ENCODE measurements at regions not wholly inside any gene's neighbourhood (a gene's known extent, or its start where the extent isn't known, plus 50 kb on each side); places are given as distances from the start of the nearest gene placed in this dataset.

DNA sequence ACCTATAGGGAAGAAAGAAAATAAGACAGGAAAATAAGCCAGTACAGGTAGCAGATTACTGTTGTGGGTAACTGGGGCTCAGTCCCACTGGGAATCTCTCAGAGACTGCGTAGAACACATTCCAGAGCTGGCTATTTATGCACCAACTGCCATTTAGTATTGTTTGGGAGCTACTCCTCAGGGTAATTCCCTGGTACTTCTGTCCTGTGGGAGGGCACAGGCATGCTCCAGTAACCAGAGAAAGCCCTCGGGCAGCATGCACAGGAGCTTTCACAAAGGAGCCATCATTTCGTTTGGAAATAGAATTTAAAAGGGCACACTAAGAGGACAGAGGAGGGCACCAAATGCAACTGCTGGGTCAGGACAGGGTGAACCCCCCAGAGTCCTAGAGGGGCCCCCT is 148.0 kb upstream of the LRFN2 start:
- Histone ChIP-seq H3K4me3 (ENCODE audit: low read length) (no peak overlapping the region), H3K9me3 (ENCODE audit: control insufficient read depth, low read depth, low read length) (no peaks in the 10 kb centered on the region), H3K4me1 (ENCODE audit: control insufficient read depth, insufficient read depth, low read length) (no peaks in the 10 kb centered on the region), H3K27ac (ENCODE audit: low read length) (no peak overlapping the region), H3K36me3 (ENCODE audit: control insufficient read depth, insufficient read depth, low read length) (no peaks in the 10 kb centered on the region), H3K27me3 (ENCODE audit: control insufficient read depth, insufficient read depth, low read length) (peaks cover 8% of the 10 kb centered on the region)
- no CpG with 5 or more reads among the region's 3 CpGs for WGBS (ENCODE audit: insufficient coverage, low lambda C conversion rate)
- DNase-seq = no peak

DNA sequence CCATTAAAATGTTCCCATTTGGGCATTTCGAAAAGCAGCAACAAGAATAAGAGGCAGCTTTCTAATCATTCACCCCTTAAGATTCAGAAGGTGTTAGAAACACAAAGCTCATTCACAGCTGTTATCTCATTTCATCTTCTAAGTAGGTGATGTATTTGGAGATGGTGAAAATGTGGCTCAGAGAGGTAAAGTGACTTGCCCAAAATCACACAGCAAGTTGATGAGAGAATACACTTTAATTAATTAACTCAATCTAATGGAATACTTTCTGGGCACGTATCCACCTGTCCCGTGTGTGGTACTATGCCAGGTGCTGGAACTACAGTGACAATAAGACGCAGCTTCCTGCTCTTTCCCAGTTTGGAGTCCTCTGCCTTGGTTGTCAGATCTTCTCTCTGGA is 147.4 kb upstream of the LRFN2 start:
- no peak overlapping the region for H3K4me3 ChIP-seq (ENCODE audit: low read length)
- no peaks in the 10 kb centered on the region for H3K4me1 ChIP-seq (ENCODE audit: control insufficient read depth, insufficient read depth, low read length)
- DNase-seq = no peak
- no CpG with 5 or more reads among the region's 4 CpGs for WGBS (ENCODE audit: insufficient coverage, low lambda C conversion rate)
- H3K27me3 ChIP-seq (ENCODE audit: control insufficient read depth, insufficient read depth, low read length) = peaks cover 8% of the 10 kb centered on the region
- H3K27ac ChIP-seq (ENCODE audit: low read length) = no peak overlapping the region
- H3K36me3 ChIP-seq (ENCODE audit: control insufficient read depth, insufficient read depth, low read length) = no peaks in the 10 kb centered on the region
- no peaks in the 10 kb centered on the region for H3K9me3 ChIP-seq (ENCODE audit: control insufficient read depth, low read depth, low read length)

DNA sequence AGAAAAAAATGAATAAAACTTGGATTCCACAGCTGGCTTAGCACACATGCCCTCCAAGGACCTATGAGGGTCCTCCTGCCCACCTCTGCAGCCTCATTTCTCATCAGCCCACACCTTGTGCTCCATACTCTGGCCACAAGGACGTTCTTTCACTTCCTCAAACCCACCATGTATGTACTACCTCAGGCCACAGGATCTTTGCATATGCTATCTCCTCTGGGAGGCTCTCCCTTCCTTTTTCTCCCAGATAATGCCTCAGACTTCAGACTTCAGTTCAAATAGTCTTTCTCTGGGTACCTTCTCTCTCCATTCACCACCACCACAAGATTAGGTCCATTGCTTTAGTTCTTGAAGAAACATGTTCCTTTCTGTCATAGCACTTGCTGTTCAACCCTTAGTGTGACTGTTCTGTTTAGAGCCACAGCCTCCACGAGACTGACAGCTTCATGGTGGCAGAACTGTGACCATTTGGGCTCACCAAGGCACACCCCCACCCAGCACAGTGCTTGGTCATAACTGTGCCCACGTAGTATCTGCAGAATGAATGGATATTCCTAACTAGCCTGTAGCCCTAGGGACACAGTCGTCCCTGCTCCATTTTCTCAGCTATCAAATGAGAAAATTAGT is 146.7 kb upstream of the LRFN2 start:
- H3K27ac ChIP-seq (ENCODE audit: low read length) = no peak overlapping the region
- no peaks in the 10 kb centered on the region for H3K9me3 ChIP-seq (ENCODE audit: control insufficient read depth, low read depth, low read length)
- H3K27me3 ChIP-seq (ENCODE audit: control insufficient read depth, insufficient read depth, low read length) = peaks cover 8% of the 10 kb centered on the region
- no CpG with 5 or more reads among the region's 4 CpGs for WGBS (ENCODE audit: insufficient coverage, low lambda C conversion rate)
- DNase-seq = no peak
- H3K4me3 ChIP-seq (ENCODE audit: low read length) = no peak overlapping the region
- H3K36me3 ChIP-seq (ENCODE audit: control insufficient read depth, insufficient read depth, low read length) = no peaks in the 10 kb centered on the region
- no peaks in the 10 kb centered on the region for H3K4me1 ChIP-seq (ENCODE audit: control insufficient read depth, insufficient read depth, low read length)

DNA sequence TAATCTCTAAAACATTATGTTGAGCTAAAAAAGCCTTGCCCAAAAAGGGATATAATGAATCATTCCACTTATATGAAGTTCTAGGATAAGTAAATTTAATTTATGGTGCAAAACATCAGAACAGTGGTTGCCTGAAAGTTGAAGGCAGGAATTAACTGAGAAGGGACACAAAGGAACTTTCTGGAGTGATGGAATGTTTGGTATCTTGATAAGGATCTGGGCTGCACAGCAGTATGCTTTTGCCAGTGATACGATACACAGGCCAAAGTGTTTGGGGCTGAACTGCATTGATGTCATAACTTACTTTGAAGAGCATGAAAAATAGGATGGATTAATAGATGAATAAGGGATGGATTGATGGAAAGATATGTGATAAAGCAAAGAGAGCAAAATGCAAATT is 146.1 kb upstream of the LRFN2 start:
- Histone ChIP-seq H3K4me1 (ENCODE audit: control insufficient read depth, insufficient read depth, low read length) (no peaks in the 10 kb centered on the region), H3K36me3 (ENCODE audit: control insufficient read depth, insufficient read depth, low read length) (no peaks in the 10 kb centered on the region), H3K9me3 (ENCODE audit: control insufficient read depth, low read depth, low read length) (no peaks in the 10 kb centered on the region), H3K27me3 (ENCODE audit: control insufficient read depth, insufficient read depth, low read length) (peaks cover 8% of the 10 kb centered on the region), H3K27ac (ENCODE audit: low read length) (no peak overlapping the region), H3K4me3 (ENCODE audit: low read length) (no peak overlapping the region)
- no peak for DNase-seq
- WGBS (ENCODE audit: insufficient coverage, low lambda C conversion rate) = 40% methylated on average over 1 of the region's 1 CpG

DNA sequence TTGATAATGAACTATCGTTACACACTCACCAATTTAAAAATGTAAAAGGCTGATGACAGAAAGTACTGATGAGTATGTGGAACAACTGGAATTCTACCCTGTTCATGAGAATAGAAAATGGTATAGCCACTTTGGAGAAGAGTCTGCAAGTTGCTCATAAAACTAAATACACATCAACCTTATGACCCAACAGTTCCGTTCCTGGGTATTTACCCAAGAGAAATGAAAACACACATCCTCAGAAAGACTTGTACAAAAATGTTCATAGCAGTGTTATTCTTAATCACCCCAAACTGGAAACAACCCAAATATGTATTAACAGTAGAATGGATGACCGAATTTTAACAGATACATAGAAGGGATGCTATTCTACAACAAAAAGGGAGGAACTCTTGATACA is 145.7 kb upstream of the LRFN2 start:
- H3K27me3 ChIP-seq (ENCODE audit: control insufficient read depth, insufficient read depth, low read length) = peaks cover 8% of the 10 kb centered on the region
- 83% methylated on average over 1 of the region's 3 CpGs for WGBS (ENCODE audit: insufficient coverage, low lambda C conversion rate)
- H3K36me3 ChIP-seq (ENCODE audit: control insufficient read depth, insufficient read depth, low read length) = no peaks in the 10 kb centered on the region
- no peak overlapping the region for H3K27ac ChIP-seq (ENCODE audit: low read length)
- no peaks in the 10 kb centered on the region for H3K9me3 ChIP-seq (ENCODE audit: control insufficient read depth, low read depth, low read length)
- no peak for DNase-seq
- H3K4me1 ChIP-seq (ENCODE audit: control insufficient read depth, insufficient read depth, low read length) = no peaks in the 10 kb centered on the region
- H3K4me3 ChIP-seq (ENCODE audit: low read length) = no peak overlapping the region

DNA sequence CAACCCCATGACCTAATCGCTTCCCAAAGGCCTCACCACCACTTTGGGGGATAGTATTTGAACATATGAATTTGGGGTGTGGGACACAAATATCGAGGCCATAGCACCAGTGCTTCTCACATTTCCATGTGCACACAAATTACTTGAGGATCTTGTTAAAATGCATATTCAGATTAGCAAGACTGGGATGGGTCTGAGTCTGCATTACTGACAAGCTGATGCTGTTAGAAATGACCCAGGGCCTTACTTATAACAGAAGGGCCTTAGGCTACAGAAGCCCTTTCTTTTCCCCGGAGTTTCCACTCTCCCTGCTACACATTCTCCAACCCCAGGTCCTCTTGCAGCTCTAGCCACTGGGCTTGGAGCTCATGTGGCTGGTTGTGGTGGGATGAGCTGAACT is 141.5 kb upstream of the LRFN2 start:
- Histone ChIP-seq H3K9me3 (ENCODE audit: control insufficient read depth, low read depth, low read length) (no peaks in the 10 kb centered on the region), H3K4me1 (ENCODE audit: control insufficient read depth, insufficient read depth, low read length) (no peaks in the 10 kb centered on the region), H3K4me3 (ENCODE audit: low read length) (no peak overlapping the region), H3K27me3 (ENCODE audit: control insufficient read depth, insufficient read depth, low read length) (no peaks in the 10 kb centered on the region), H3K27ac (ENCODE audit: low read length) (no peak overlapping the region), H3K36me3 (ENCODE audit: control insufficient read depth, insufficient read depth, low read length) (no peaks in the 10 kb centered on the region)
- no CpG with 5 or more reads among the region's 3 CpGs for WGBS (ENCODE audit: insufficient coverage, low lambda C conversion rate)
- DNase-seq = no peak

DNA sequence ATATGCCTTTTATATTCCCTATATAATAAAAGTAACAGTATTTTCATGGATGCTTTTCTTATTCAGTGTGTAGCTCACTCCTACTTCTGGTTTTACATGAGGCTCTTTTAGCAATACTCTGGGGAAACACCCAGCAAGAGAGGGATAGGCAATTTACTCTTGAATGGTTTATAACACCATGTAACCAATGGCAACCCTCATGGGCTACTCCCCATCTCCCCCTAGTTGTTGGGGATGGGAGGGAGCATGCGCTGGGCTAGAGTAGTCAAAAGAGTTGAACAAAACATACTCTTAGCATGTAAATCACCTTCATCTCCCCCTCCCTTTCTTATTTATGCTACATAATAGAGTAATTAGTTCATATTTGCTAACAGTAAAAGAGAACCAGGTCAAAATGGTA is 140.1 kb upstream of the LRFN2 start:
- Histone ChIP-seq H3K4me3 (ENCODE audit: low read length) (no peak overlapping the region), H3K36me3 (ENCODE audit: control insufficient read depth, insufficient read depth, low read length) (no peaks in the 10 kb centered on the region)
- DNase-seq = no peak

DNA sequence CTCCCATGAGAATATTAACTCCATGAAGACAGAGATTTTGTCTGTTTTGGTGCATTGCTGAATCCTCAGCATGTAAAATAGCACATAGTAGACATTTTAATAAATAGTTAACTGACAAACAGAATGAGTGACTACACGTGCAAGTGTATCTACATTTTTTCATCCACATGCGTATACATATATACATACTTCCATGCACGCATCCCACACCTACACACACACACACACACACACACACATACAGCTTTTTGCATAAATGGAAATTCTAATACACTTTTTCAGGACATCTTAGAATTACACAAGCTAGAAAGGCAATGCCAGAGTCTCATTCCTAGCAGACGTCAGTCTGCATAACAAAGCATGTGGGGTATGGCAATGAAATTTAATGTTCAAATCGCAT is 139.7 kb upstream of the LRFN2 start:
- Histone ChIP-seq H3K27me3 (ENCODE audit: control insufficient read depth, insufficient read depth, low read length) (no peaks in the 10 kb centered on the region), H3K4me3 (ENCODE audit: low read length) (no peak overlapping the region), H3K9me3 (ENCODE audit: control insufficient read depth, low read depth, low read length) (no peaks in the 10 kb centered on the region), H3K27ac (ENCODE audit: low read length) (no peak overlapping the region), H3K36me3 (ENCODE audit: control insufficient read depth, insufficient read depth, low read length) (no peaks in the 10 kb centered on the region), H3K4me1 (ENCODE audit: control insufficient read depth, insufficient read depth, low read length) (peaks cover 17% of the 10 kb centered on the region)
- no CpG with 5 or more reads among the region's 5 CpGs for WGBS (ENCODE audit: insufficient coverage, low lambda C conversion rate)
- DNase-seq = no peak

More for the DNA sequence above, 140.1 kb upstream of the LRFN2 start:
- 60% methylated on average over 1 of the region's 1 CpG for WGBS (ENCODE audit: insufficient coverage, low lambda C conversion rate)
- no peaks in the 10 kb centered on the region for H3K27me3 ChIP-seq (ENCODE audit: control insufficient read depth, insufficient read depth, low read length)
- H3K4me1 ChIP-seq (ENCODE audit: control insufficient read depth, insufficient read depth, low read length) = peaks cover 13% of the 10 kb centered on the region
- no peak overlapping the region for H3K27ac ChIP-seq (ENCODE audit: low read length)
- H3K9me3 ChIP-seq (ENCODE audit: control insufficient read depth, low read depth, low read length) = no peaks in the 10 kb centered on the region

DNA sequence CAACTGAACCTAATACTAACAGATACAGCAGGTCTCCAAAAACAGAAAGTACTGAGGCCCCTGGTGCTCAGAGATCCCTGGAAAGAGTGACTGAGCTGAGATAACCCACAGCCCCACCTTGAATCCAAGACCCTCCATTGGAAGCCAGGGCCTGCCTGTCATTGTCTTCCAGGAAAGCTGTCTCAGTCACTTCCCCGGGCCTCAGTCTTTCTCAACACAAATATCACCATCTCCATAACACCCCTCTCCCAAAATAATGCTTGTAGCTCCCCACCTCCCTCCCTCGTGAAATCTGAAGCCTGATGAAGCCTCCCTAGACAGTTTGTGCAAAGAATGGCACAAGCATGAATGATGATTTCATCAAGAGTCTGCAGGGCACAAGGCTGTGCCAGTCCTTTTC is 138.2 kb upstream of the LRFN2 start:
- DNase-seq = no peak
- no peak overlapping the region for H3K27ac ChIP-seq (ENCODE audit: low read length)
- no peaks in the 10 kb centered on the region for H3K36me3 ChIP-seq (ENCODE audit: control insufficient read depth, insufficient read depth, low read length)
- H3K27me3 ChIP-seq (ENCODE audit: control insufficient read depth, insufficient read depth, low read length) = no peaks in the 10 kb centered on the region
- peaks cover 22% of the 10 kb centered on the region for H3K4me1 ChIP-seq (ENCODE audit: control insufficient read depth, insufficient read depth, low read length)
- WGBS (ENCODE audit: insufficient coverage, low lambda C conversion rate) = no CpG with 5 or more reads among the region's 2 CpGs
- no peaks in the 10 kb centered on the region for H3K9me3 ChIP-seq (ENCODE audit: control insufficient read depth, low read depth, low read length)
- no peak overlapping the region for H3K4me3 ChIP-seq (ENCODE audit: low read length)

DNA sequence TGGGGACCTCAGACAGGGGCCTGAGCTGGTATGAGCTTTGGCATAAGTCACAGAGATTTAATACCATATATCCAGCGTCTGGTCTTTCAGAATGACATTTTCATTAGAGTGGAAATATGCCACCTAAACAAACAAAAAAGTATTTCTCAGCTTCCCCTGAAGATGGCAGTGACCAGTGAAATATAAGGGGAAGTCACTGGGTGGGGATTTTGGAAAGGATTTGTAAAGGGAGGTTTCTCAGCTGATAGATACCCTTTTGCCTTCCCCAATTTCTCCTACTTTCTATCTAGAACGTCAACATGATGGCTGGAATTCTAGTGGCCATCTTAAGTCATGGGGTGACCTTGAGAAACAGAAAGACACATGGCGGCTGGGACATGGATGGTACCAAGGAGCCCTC is 137.7 kb upstream of the LRFN2 start:
- peaks cover 24% of the 10 kb centered on the region for H3K4me1 ChIP-seq (ENCODE audit: control insufficient read depth, insufficient read depth, low read length)
- H3K36me3 ChIP-seq (ENCODE audit: control insufficient read depth, insufficient read depth, low read length) = no peaks in the 10 kb centered on the region
- WGBS (ENCODE audit: insufficient coverage, low lambda C conversion rate) = no CpG with 5 or more reads among the region's 3 CpGs
- DNase-seq = no peak
- H3K27me3 ChIP-seq (ENCODE audit: control insufficient read depth, insufficient read depth, low read length) = no peaks in the 10 kb centered on the region
- no peaks in the 10 kb centered on the region for H3K9me3 ChIP-seq (ENCODE audit: control insufficient read depth, low read depth, low read length)
- no peak overlapping the region for H3K27ac ChIP-seq (ENCODE audit: low read length)
- no peak overlapping the region for H3K4me3 ChIP-seq (ENCODE audit: low read length)

DNA sequence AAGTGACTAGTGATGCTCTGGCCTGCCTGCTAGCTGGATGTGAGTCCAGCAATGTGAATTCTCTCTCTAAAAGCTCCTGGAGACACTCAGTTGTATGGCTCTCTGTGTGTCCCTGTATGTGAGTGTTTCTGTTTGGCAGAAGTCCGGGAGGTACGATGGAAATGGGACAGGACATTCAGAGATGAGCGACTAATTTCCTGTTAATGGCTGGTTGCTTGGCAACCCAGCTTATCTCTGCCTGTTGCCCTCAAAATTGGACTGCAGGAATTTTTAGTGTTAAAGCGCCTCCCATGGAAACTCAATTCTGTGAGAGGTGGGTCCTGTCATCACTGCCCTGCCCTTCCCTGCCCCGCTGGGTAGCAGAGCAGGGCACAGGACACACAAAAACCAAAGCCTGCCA is 136.8 kb upstream of the LRFN2 start:
- H3K9me3 ChIP-seq (ENCODE audit: control insufficient read depth, low read depth, low read length) = no peaks in the 10 kb centered on the region
- WGBS (ENCODE audit: insufficient coverage, low lambda C conversion rate) = no CpG with 5 or more reads among the region's 5 CpGs
- no peak for DNase-seq
- H3K27me3 ChIP-seq (ENCODE audit: control insufficient read depth, insufficient read depth, low read length) = no peaks in the 10 kb centered on the region
- no peaks in the 10 kb centered on the region for H3K36me3 ChIP-seq (ENCODE audit: control insufficient read depth, insufficient read depth, low read length)
- H3K4me3 ChIP-seq (ENCODE audit: low read length) = no peak overlapping the region
- H3K4me1 ChIP-seq (ENCODE audit: control insufficient read depth, insufficient read depth, low read length) = peaks cover 27% of the 10 kb centered on the region
- H3K27ac ChIP-seq (ENCODE audit: low read length) = no peak overlapping the region
